ENCODE measurements at regions not wholly inside any gene's neighbourhood (a gene's known extent, or its start where the extent isn't known, plus 50 kb on each side); places are given as distances from the start of the nearest gene placed in this dataset.

GRCh38 chr15:61420546-61420945 is 191.4 kb upstream of the RORA start:
- no peak for TF ChIP-seq POLR2AphosphoS5 (IDR thresholded peaks at IDR 0.05; ENCODE audit: low read length)
- TF ChIP-seq CTCF (IDR thresholded peaks at IDR 0.05 in 2 of 3, conservative IDR thresholded peaks at IDR 0.05 in 1 of 3; ENCODE audit: control insufficient read depth in 2 of 3, extremely low read depth in 1 of 3, insufficient read depth in 1 of 3, low read depth in 3 of 3, low read length in 3 of 3): no peak
- no peak for TF ChIP-seq NR2F1 (conservative IDR thresholded peaks at IDR 0.05)
- TF ChIP-seq CBFB (IDR thresholded peaks at IDR 0.05; ENCODE audit: low read depth): no peak
- TF ChIP-seq CREB1 (IDR thresholded peaks at IDR 0.05; ENCODE audit: low read depth): no peak
- no peak for TF ChIP-seq POLR2A (IDR thresholded peaks at IDR 0.05; ENCODE audit: low read depth, low read length)
